Mucosa of descending colon (tissue), 3 donors: ENCODE measurements at regions not wholly inside any gene's neighbourhood (a gene's known extent, or its start where the extent isn't known, plus 50 kb on each side); places are given as distances from the start of the nearest gene placed in this dataset.

Source experiments
- ATAC-seq: fragments of 200-7000 bp; cut with Tn5 transposase; one replicate; pipeline ENCODE4 v1.9.1; 2020; ENCODE audit warnings: mild to moderate bottlenecking, moderate library complexity
- DNase-seq, 3 donors: peaks; one replicate each; pipeline ENCODE4 v3.0.0-alpha.2; 2020
- H3K36me3 ChIP-seq: fragments of 200-600 bp; one replicate; pipeline ENCODE4 v1.8.0; 2021; ENCODE audit warnings: low read depth, mild to moderate bottlenecking
- H3K4me1 ChIP-seq: fragments of 200-600 bp; one replicate; pipeline ENCODE4 v1.8.0; 2021; ENCODE audit warnings: low read depth, mild to moderate bottlenecking
- H3K4me3 ChIP-seq: fragments of 200-600 bp; one replicate; pipeline ENCODE4 v1.8.0; 2021; ENCODE audit warnings: mild to moderate bottlenecking
- H3K9me3 ChIP-seq: fragments of 200-600 bp; one replicate; pipeline ENCODE4 v1.8.0; 2021; ENCODE audit warnings: mild to moderate bottlenecking
- intact Hi-C, 2 donors: fragments of 100-400 bp; cut with DNase I in 1 of 2; cut with micrococcal nuclease in 1 of 2; formaldehyde crosslinking; loops; one replicate each; pipeline versions ENCODE4 v1.11.0 to v1.11.1; 2022; cut with DNase I, micrococcal nuclease
- TF ChIP-seq, protein P1 (sequence below): fragments of 200-600 bp; IDR thresholded peaks from one replicate; pipeline ENCODE4 v1.8.0; 2022; ENCODE audit warnings: antibody characterized with exemption, mild to moderate bottlenecking
- donor health status: DM: no; HTN: no; CAD: no; lungs with moderate emphysema.
- donor health status: DM: no; HTN: no; CAD: no.
- donor health status: DM: no; HTN: yes; CAD: no.

DNA sequence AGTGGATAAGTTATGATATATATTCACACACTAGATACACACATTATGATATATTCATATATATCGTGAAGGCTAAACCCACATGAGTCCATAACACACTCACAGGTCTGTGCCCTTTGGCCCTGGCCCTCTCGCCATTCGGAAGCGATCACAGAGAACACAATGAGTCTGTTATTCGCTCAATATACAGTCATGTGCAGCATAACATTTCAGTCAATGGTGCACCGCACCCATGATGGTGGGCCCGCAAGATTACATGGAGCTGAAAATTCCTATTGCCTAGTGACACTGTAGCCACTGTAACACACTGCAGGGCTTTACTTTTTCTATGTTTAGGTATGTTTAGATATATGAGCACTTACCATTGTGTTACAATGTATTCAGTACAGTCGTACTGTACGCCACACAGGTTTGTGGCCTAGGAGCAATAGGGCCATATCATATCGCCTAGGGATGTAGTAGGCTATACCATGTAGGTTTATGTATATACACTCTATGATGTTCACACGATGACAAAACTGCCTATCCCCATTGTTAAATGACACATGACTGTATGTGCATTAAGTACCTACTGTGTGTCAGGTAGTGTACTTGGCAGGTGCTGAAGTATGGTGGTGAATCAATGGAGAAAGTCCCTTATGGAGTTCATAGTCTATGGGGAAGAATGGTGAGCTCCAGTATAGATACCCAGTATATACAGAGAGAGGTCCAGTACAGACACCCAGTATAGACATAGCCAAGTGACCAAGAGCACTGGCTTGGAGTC, 198.8 kb upstream of the KLF14 start:
- intact Hi-C loops = no loop called here
- Histone ChIP-seq H3K9me3 (no peaks in the 10 kb centered on the region), H3K4me3 (no peak overlapping the region), H3K36me3 (no peaks in the 10 kb centered on the region), H3K4me1 (peaks cover 35% of the 10 kb centered on the region)
- ATAC-seq (no peak), DNase-seq (no peak)
- TF ChIP-seq, protein P1, sequence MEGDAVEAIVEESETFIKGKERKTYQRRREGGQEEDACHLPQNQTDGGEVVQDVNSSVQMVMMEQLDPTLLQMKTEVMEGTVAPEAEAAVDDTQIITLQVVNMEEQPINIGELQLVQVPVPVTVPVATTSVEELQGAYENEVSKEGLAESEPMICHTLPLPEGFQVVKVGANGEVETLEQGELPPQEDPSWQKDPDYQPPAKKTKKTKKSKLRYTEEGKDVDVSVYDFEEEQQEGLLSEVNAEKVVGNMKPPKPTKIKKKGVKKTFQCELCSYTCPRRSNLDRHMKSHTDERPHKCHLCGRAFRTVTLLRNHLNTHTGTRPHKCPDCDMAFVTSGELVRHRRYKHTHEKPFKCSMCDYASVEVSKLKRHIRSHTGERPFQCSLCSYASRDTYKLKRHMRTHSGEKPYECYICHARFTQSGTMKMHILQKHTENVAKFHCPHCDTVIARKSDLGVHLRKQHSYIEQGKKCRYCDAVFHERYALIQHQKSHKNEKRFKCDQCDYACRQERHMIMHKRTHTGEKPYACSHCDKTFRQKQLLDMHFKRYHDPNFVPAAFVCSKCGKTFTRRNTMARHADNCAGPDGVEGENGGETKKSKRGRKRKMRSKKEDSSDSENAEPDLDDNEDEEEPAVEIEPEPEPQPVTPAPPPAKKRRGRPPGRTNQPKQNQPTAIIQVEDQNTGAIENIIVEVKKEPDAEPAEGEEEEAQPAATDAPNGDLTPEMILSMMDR = no peak

DNA sequence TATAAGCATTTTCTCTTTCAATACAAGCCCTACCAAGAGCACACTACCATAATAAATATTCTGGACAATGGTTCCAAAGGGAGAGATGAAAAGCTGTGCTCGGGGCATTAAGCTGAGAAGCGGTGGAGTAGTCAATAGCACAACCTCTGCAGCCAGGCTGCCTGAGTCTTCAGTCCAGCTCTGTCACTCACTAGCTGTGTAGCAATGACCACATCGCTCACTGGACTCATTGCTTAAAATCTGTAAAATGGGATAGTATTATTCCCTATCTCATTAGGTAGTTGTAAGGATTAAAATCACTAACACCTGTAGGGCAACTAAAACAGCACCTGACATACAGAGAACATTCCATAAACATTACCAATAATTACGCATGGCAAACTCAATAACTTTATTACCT, 199.9 kb upstream of the KLF14 start:
- DNase-seq = no peak
- TF ChIP-seq, protein P1 = no peak
- H3K36me3 ChIP-seq = no peaks in the 10 kb centered on the region
- H3K4me1 ChIP-seq = peaks cover 35% of the 10 kb centered on the region
- intact Hi-C loops = no loop called here
- ATAC-seq = no peak
- H3K9me3 ChIP-seq = no peaks in the 10 kb centered on the region
- no peak overlapping the region for H3K4me3 ChIP-seq

DNA sequence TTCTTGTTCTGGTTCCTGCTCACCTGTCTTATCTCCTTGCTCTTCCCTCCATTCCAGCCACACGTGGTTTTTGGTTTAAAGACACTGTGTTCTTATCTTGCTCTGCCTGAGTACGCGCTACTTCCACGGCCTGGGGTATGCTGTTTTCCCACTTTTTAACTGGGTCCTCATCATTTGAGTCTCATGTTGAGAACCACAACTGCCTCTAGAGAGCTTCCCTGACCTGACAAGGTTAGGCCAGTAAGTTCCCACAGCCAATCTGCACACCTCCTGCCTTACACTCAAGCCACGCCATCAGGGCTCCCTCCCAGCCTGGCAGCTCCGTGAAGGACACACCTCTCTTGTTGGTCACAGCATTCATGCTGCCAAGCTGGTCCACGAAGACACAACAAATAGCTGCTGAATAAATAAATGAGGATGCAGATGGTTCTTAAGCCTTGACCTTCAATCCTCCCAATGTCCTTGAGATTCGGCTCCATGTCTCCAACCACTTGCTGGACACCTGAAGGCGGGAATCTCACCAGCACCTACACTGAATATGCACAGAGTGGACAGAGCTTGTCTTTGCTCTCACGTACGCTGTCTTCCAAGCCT, 201.7 kb upstream of the KLF14 start:
- TF ChIP-seq, protein P1 = no peak
- Histone ChIP-seq H3K9me3 (no peaks in the 10 kb centered on the region), H3K4me1 (peaks cover 23% of the 10 kb centered on the region), H3K36me3 (no peaks in the 10 kb centered on the region), H3K4me3 (no peak overlapping the region)
- no peak for DNase-seq
- intact Hi-C loops = no loop called here
- no peak for ATAC-seq

DNA sequence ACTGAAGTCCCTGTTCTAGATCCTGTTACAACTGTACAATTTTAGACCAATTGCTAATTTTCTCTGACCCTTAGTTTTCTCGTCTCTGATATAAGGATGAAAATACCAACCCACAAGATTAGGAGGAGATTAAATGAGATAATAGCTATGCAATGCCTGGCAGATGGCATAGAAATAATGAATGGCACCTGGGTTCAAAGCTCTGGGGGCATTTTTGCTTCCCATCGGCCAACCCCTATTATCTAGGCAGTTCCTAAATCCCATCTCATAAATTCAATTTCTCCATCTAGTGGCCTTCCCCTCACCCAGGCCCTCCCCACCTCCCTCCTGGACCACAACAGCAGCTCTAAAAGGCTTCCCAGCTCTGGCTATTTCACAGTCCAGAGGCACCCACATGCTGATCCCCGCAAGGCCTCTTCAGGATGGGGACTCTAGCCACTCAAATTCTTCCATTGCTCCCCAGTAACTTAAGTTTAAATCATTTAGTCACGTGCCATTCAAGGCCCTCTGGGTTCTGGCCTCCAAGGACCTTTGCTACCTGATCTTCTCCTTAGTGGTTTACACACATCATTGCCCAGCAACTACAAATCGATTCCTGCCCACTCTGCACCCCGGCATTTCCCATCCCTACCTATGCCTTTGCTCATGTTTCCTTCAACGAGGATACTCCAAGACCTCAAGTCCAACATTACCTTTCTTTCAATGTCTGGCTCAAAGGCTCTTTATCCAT, 202.4 kb upstream of the KLF14 start:
- intact Hi-C loops = no loop called here
- no peak for DNase-seq
- Histone ChIP-seq H3K9me3 (no peaks in the 10 kb centered on the region), H3K36me3 (no peaks in the 10 kb centered on the region), H3K4me3 (no peak overlapping the region), H3K4me1 (peaks cover 17% of the 10 kb centered on the region)
- TF ChIP-seq, protein P1 = no peak
- no peak for ATAC-seq

DNA sequence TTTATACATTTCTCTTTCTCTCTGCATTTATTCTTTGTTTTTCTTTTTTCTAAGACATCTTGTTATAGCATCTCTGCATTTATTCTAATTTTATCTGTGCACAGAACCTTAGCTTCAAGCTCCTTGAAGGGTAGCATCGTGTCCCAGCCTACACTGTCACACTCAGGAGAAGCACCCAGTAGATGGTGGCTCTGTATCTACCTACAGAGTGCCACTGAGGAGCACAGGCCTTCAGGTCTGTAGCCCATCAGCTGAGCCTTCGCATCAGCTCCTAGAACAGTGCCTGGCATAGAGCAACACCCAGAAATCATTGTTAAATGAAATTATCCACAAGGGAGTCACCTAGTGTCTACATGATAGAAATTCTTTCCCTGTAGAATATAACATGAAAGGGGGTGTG, 203.0 kb upstream of the KLF14 start:
- Histone ChIP-seq H3K36me3 (no peaks in the 10 kb centered on the region), H3K9me3 (no peaks in the 10 kb centered on the region), H3K4me1 (peaks cover 16% of the 10 kb centered on the region), H3K4me3 (no peak overlapping the region)
- DNase-seq = no peak
- intact Hi-C loops = no loop called here
- TF ChIP-seq, protein P1 = no peak
- no peak for ATAC-seq
